ENCODE measurements at regions not wholly inside any gene's neighbourhood (a gene's known extent, or its start where the extent isn't known, plus 50 kb on each side); places are given as distances from the start of the nearest gene placed in this dataset.

GRCh38 chr4:129903861-129904260 lies 807.9 kb downstream of the C4orf33 start:
- TF ChIP-seq CTCF (IDR thresholded peaks at IDR 0.05) (no peak), POLR2AphosphoS5 (IDR thresholded peaks at IDR 0.05) (no peak), POLR2A (IDR thresholded peaks at IDR 0.05) (no peak)
